GM12878 (cell line): ENCODE measurements at regions not wholly inside any gene's neighbourhood (a gene's known extent, or its start where the extent isn't known, plus 50 kb on each side); places are given as distances from the start of the nearest gene placed in this dataset.

Source experiments
- ATAC-seq: fragments of 200-7000 bp; cut with Tn5 transposase; 3 replicates; pipeline ENCODE4 v1.9.1; 2020; ENCODE audit warnings: mild to moderate bottlenecking, moderate library complexity
- BruUV-seq: library from RNA; stranded (reverse); fragments of 400-500 nt; replicated peaks from 2 replicates; lab custom pipeline; 2021; lab: Mats Ljungman, UMichigan
- CTCF ChIA-PET: fragments of 300-600 bp; sonication (Branson Sonifier 250); formaldehyde crosslinking; extraction: SDS; loops from one replicate; lab custom pipeline; 2021; ENCODE audit warnings: inconsistent platforms; lab: Yijun Ruan, JAX
- POLR2A ChIA-PET: fragments of 350-600 bp; formaldehyde crosslinking; extraction: SDS; loops from one replicate; lab custom pipeline; 2021; ENCODE audit warnings: inconsistent platforms; lab: Charles Lee
- RAD21 ChIA-PET: fragments of 300-600 bp; sonication (Branson Sonifier 250); formaldehyde crosslinking; loops from one replicate; lab custom pipeline; 2023; ENCODE audit warnings: antibody characterized with exemption; ENCODE audit not compliant: unreplicated experiment; lab: Charles Lee
- SMC1A ChIA-PET: fragments of 300-600 bp; sonication (Branson Sonifier 250); formaldehyde crosslinking; loops from one replicate; lab custom pipeline; 2023; ENCODE audit not compliant: unreplicated experiment, uncharacterized antibody; lab: Charles Lee
- DNase-seq: peaks from one replicate; pipeline ENCODE4 v3.0.0-alpha.2; 2011; ENCODE audit warnings: low read depth, low spot score
- FAIRE-seq: peaks from 3 replicates; lab custom pipeline; 2011; peaks lifted over from hg19 to GRCh38; lab: Jason Lieb, UNC
- H2AFZ ChIP-seq: 2 replicates; pipeline ENCODE4 v1.6.0; 2011; ENCODE audit warnings: low read depth, low read length, control low read depth; ENCODE audit not compliant: control insufficient read depth
- H3K27ac ChIP-seq: 2 replicates; pipeline ENCODE4 v1.5.1; 2011; ENCODE audit warnings: control low read depth; ENCODE audit not compliant: control insufficient read depth, insufficient read depth
- H3K27me3 ChIP-seq, 2 experiments: replicated peaks in 1 of 2; 2 replicates each; pipeline versions ENCODE4 v1.6.0 to v1.6.1; 2011; ENCODE audit warnings: low read length in 1 of 2; ENCODE audit not compliant: control insufficient read depth in 2 of 2, insufficient read depth in 2 of 2
- H3K36me3 ChIP-seq, 2 experiments: 2 replicates each; pipeline ENCODE4 v1.5.1; 2011; ENCODE audit warnings: low read length in 1 of 2; ENCODE audit not compliant: control insufficient read depth in 2 of 2, insufficient read depth in 2 of 2
- H3K4me1 ChIP-seq: 2 replicates; pipeline ENCODE4 v1.6.1; 2011; ENCODE audit warnings: mild to moderate bottlenecking, low read length, moderate library complexity, mixed read lengths; ENCODE audit not compliant: control insufficient read depth, insufficient read depth
- H3K4me2 ChIP-seq: 2 replicates; pipeline ENCODE4 v1.6.0; 2011; ENCODE audit warnings: control low read depth; ENCODE audit not compliant: control insufficient read depth, insufficient read depth
- H3K4me3 ChIP-seq: fragments of 200-600 bp; sonication (generic); 2 replicates; pipeline ENCODE4 v1.5.1; 2016
- H3K79me2 ChIP-seq: 2 replicates; pipeline ENCODE4 v1.6.0; 2011; ENCODE audit warnings: low read length; ENCODE audit not compliant: control insufficient read depth, insufficient read depth
- H3K9ac ChIP-seq: 2 replicates; pipeline ENCODE4 v1.8.0; 2011; ENCODE audit warnings: low read length, control low read depth, mixed read lengths; ENCODE audit not compliant: control insufficient read depth, insufficient read depth
- H3K9me3 ChIP-seq: replicated peaks from 3 replicates; pipeline ENCODE4 v1.5.1; 2011; ENCODE audit warnings: mild to moderate bottlenecking, low read length; ENCODE audit not compliant: control insufficient read depth, insufficient read depth
- H4K20me1 ChIP-seq: 2 replicates; pipeline ENCODE4 v1.6.0; 2011; ENCODE audit not compliant: control insufficient read depth, insufficient read depth
- FOXK2 ChIP-seq: fragments of 450-650 bp; IDR thresholded peaks from 2 replicates; pipeline ENCODE4 v1.6.1; 2017; ENCODE audit warnings: mild to moderate bottlenecking, moderate library complexity
- FOXM1 ChIP-seq: IDR thresholded peaks from 2 replicates; pipeline ENCODE4 v1.6.1; 2012; ENCODE audit warnings: low read depth, mild to moderate bottlenecking, inconsistent platforms, low read length, moderate library complexity
- GABPA ChIP-seq: IDR thresholded peaks from 2 replicates; pipeline ENCODE4 v1.6.1; 2014; ENCODE audit warnings: antibody characterized with exemption, low read depth, mild to moderate bottlenecking, inconsistent platforms
- NBN ChIP-seq: fragments of 450-650 bp; IDR thresholded peaks from 2 replicates; pipeline ENCODE4 v1.6.1; 2016
- PAX5 ChIP-seq: IDR thresholded peaks from 2 replicates; pipeline ENCODE4 v1.6.1; 2011; ENCODE audit warnings: low read depth, low read length, borderline replicate concordance
- RAD51 ChIP-seq: fragments of 450-650 bp; IDR thresholded peaks from 2 replicates; pipeline ENCODE4 v1.6.1; 2016; ENCODE audit warnings: moderate library complexity, mild to moderate bottlenecking, inconsistent platforms
- SIX5 ChIP-seq: IDR thresholded peaks from 2 replicates; pipeline ENCODE4 v1.6.1; 2011; ENCODE audit warnings: mild to moderate bottlenecking, low read depth, low read length, moderate library complexity; ENCODE audit not compliant: severe bottlenecking
- ZSCAN29 ChIP-seq: fragments of 450-650 bp; IDR thresholded peaks from 2 replicates; pipeline ENCODE4 v1.6.1; 2017; ENCODE audit warnings: mild to moderate bottlenecking, moderate library complexity
- WGBS: methylation state at CpG from one replicate; pipeline ENCODE4 v1.1.6; 2016; ENCODE audit warnings: low lambda C conversion rate; ENCODE audit not compliant: insufficient replicate concordance, insufficient coverage; ENCODE audit errors: missing lambda C conversion rate; 5-methylcytosine and 5-hydroxymethylcytosine counted together
- in situ Hi-C: fragments of 300-500 bp; cut with MboI; formaldehyde crosslinking; loops from 9 replicates; pipeline ENCODE4 v1.14.3; 2018; ENCODE audit warnings: mixed read lengths
- intact Hi-C: fragments of 100-400 bp; cut with micrococcal nuclease; formaldehyde crosslinking; loops from one replicate; pipeline ENCODE4 v1.14.2; 2022; ENCODE audit not compliant: unreplicated experiment
- TF ChIP-seq, protein P1 (sequence below): fragments of 450-650 bp; IDR thresholded peaks from 2 replicates; pipeline ENCODE4 v1.6.1; 2017; ENCODE audit warnings: mild to moderate bottlenecking
- TF ChIP-seq, protein P2 (sequence below): IDR thresholded peaks from 2 replicates; pipeline ENCODE4 v1.6.1; 2011; ENCODE audit warnings: mild to moderate bottlenecking, low read depth, low read length, moderate library complexity; ENCODE audit not compliant: insufficient replicate concordance

DNA sequence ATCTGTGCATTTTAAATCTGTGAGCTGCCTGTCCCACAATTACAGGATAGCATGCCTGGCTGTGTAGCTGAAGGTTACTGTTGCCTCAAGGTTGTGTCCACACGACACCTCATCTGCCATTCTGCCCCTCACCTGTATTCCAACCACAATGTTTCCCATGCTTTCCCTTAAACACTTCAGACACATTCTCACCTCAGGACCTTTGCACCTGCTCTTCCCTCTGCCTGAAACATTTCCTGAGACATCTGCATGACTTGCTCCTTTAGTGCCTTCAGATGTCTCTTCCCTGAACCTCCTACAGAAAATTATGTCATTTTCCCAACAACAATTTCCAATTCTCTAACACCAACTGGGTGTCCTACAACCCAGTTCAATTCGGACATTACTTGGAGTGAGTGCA lies 120.4 kb downstream of the ZNF608 start:
- no peaks in the 10 kb centered on the region for H4K20me1 ChIP-seq
- no peak overlapping the region for H2AFZ ChIP-seq
- CTCF ChIA-PET: no interaction called here
- no peak overlapping the region for H3K9ac ChIP-seq
- no peak overlapping the region for H3K27ac ChIP-seq
- WGBS: 47% methylated on average over 2 of the region's 2 CpGs
- no peaks in the 10 kb centered on the region for H3K79me2 ChIP-seq
- no peak for DNase-seq
- no TSS peak for BruUV-seq
- in situ Hi-C loops (no loop called here), intact Hi-C loops (no loop called here)
- H3K9me3 ChIP-seq: no peaks in the 10 kb centered on the region
- POLR2A ChIA-PET: no interaction called here
- H3K36me3 ChIP-seq: no peaks in the 10 kb centered on the region
- no peak overlapping the region for H3K4me3 ChIP-seq
- RAD21 ChIA-PET: no interaction called here
- peaks cover 6% of the 10 kb centered on the region for H3K4me1 ChIP-seq
- H3K27me3 ChIP-seq: no peaks in the 10 kb centered on the region
- SMC1A ChIA-PET: no interaction called here
- no peak overlapping the region for H3K4me2 ChIP-seq
- ATAC-seq: no peak
- TF ChIP-seq RAD51: no peak
- no peak for TF ChIP-seq FOXK2
- no peak for TF ChIP-seq SIX5
- TF ChIP-seq ZSCAN29: no peak
- no peak for TF ChIP-seq GABPA
- TF ChIP-seq, protein P1, sequence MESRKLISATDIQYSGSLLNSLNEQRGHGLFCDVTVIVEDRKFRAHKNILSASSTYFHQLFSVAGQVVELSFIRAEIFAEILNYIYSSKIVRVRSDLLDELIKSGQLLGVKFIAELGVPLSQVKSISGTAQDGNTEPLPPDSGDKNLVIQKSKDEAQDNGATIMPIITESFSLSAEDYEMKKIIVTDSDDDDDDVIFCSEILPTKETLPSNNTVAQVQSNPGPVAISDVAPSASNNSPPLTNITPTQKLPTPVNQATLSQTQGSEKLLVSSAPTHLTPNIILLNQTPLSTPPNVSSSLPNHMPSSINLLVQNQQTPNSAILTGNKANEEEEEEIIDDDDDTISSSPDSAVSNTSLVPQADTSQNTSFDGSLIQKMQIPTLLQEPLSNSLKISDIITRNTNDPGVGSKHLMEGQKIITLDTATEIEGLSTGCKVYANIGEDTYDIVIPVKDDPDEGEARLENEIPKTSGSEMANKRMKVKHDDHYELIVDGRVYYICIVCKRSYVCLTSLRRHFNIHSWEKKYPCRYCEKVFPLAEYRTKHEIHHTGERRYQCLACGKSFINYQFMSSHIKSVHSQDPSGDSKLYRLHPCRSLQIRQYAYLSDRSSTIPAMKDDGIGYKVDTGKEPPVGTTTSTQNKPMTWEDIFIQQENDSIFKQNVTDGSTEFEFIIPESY: no peak
- TF ChIP-seq FOXM1: no peak
- TF ChIP-seq NBN: no peak
- no peak for FAIRE-seq

DNA sequence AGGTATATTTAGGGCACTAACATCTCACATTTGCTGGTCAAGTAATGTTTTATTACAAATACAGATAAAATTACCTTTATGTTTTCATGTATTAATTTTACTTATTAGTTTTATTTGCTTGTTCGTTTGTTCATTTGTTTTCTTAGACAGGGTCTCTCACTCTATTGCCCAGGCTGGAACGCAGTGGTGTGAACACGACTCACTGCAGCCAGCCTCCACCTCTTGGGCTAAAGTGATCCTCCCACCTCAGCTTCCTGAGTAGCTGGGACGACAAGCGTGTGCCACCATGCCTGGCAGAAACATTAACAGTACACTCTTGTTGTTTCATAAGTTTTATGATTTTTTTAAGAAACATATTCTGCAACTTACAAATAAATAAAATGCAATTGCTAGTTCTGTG lies 123.2 kb downstream of the ZNF608 start:
- WGBS: 74% methylated on average over 5 of the region's 5 CpGs
- no peak for ATAC-seq
- H3K4me2 ChIP-seq: no peak overlapping the region
- H3K27ac ChIP-seq: no peak overlapping the region
- ChIA-PET POLR2A (no interaction called here), CTCF (no interaction called here), RAD21 (no interaction called here), SMC1A (no interaction called here)
- H3K79me2 ChIP-seq: no peaks in the 10 kb centered on the region
- FAIRE-seq: no peak
- DNase-seq: no peak
- in situ Hi-C loops (no loop called here), intact Hi-C loops (no loop called here)
- no peaks in the 10 kb centered on the region for H3K4me1 ChIP-seq
- H2AFZ ChIP-seq: no peak overlapping the region
- no peak overlapping the region for H3K9ac ChIP-seq
- no peaks in the 10 kb centered on the region for H4K20me1 ChIP-seq
- no TSS peak for BruUV-seq
- H3K9me3 ChIP-seq: no peaks in the 10 kb centered on the region
- TF ChIP-seq, protein P2, sequence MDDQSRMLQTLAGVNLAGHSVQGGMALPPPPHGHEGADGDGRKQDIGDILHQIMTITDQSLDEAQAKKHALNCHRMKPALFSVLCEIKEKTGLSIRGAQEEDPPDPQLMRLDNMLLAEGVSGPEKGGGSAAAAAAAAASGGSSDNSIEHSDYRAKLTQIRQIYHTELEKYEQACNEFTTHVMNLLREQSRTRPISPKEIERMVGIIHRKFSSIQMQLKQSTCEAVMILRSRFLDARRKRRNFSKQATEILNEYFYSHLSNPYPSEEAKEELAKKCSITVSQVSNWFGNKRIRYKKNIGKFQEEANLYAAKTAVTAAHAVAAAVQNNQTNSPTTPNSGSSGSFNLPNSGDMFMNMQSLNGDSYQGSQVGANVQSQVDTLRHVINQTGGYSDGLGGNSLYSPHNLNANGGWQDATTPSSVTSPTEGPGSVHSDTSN: no peak
- no peak for TF ChIP-seq PAX5
- no peaks in the 10 kb centered on the region for H3K27me3 ChIP-seq
- H3K4me3 ChIP-seq: no peak overlapping the region
- H3K36me3 ChIP-seq: no peaks in the 10 kb centered on the region
